Heart left ventricle (tissue), 13 donors: ENCODE measurements at regions not wholly inside any gene's neighbourhood (a gene's known extent, or its start where the extent isn't known, plus 50 kb on each side); places are given as distances from the start of the nearest gene placed in this dataset.

Experiments
- CTCF ChIP-seq, 12 donors: fragments of 200-600 bp; sonication (generic) in 4 of 12; IDR thresholded peaks; one replicate each; pipeline versions ENCODE4 v1.5.0 to v1.8.0; 2018 to 2022; ENCODE audit warnings: antibody characterized with exemption in 12 of 12, mild to moderate bottlenecking in 5 of 12
- POLR2A ChIP-seq, 2 donors: fragments of 450-650 bp; IDR thresholded peaks; one replicate each; pipeline ENCODE4 v1.6.1; 2017; ENCODE audit warnings: antibody characterized with exemption in 2 of 2, mild to moderate bottlenecking in 2 of 2, moderate library complexity in 2 of 2
- donor health status: ischemic (EF 13 %, LVEDD 7.1; RV severe dilation, severe dysfunction).
- donor health status: DM: no; HTN: yes; CAD: no.
- donor health status: DM: no; HTN: no; CAD: no.
- donor health status: ischemic (EF 25% LVEDD 6.9; RV normal size, moderate dysfunction).
- donor health status: ischemic (EF 25% LVEDD 5.7; RV mildly dilated, moderate dysfunction).
- donor health status: ischemic (EF 35%, LVEDD 5.7; RV mildly dilated, moderate dysfunction).
- donor health status: nonischemic (EF 11% LVEDD 7.7; RV severe dilation, severe dysfunction).
- donor health status: DM: yes; HTN: yes; CAD: no.
- donor health status: PGD.
- donor health status: ischemic (EF 29% LVEDD 5.4; RV normal size, mild dysfunction).
- donor health status: nonischemic (EF 23%, LVEDD 6.1; RV moderate dilation, normal function).

- TF ChIP-seq CTCF (IDR thresholded peaks at IDR 0.05) (no peak), POLR2A (IDR thresholded peaks at IDR 0.05) (no peak)
Measured at GRCh38 chr13:83219832-83220231, 662.4 kb downstream of the SLITRK1 start.
